ENCODE measurements at regions not wholly inside any gene's neighbourhood (a gene's known extent, or its start where the extent isn't known, plus 50 kb on each side); places are given as distances from the start of the nearest gene placed in this dataset.

- TF ChIP-seq POLR2A (IDR thresholded peaks at IDR 0.05): no peak
- no peak for TF ChIP-seq CTCF (IDR thresholded peaks at IDR 0.05)
These were observed 391.0 kb downstream of the ICE1 start for GRCh38 chr5:5813441-5813840.
